ENCODE measurements at regions not wholly inside any gene's neighbourhood (a gene's known extent, or its start where the extent isn't known, plus 50 kb on each side); places are given as distances from the start of the nearest gene placed in this dataset.

- no peak for DNase-seq (ENCODE audit: low read depth, low spot score)
Observed at GRCh38 chr17:71480099-71480498, 640.7 kb upstream of the SOX9 start.

GRCh38 chr17:71482625-71483024 is 638.2 kb upstream of the SOX9 start:
- no peak for TF ChIP-seq POLR2AphosphoS5 (IDR thresholded peaks at IDR 0.05; ENCODE audit: borderline replicate concordance, low read depth, low read length)
- no peak for TF ChIP-seq EZH2 (IDR thresholded peaks at IDR 0.05)
- TF ChIP-seq FOXP2 (optimal IDR thresholded peaks at IDR 0.05; ENCODE audit: control extremely low read depth, extremely low read length, insufficient read depth), result no peak
- H3K36me3 ChIP-seq (ENCODE audit: insufficient read depth, low read length), result no peaks in the 10 kb centered on the region
- H3K27ac ChIP-seq, result no peak overlapping the region
- no peak overlapping the region for H3K9ac ChIP-seq (ENCODE audit: insufficient read length)
- H3K4me3 ChIP-seq, result no peak overlapping the region
- H3K9me3 ChIP-seq (ENCODE audit: low read depth, low read length), result no peaks in the 10 kb centered on the region
- no peak for DNase-seq (ENCODE audit: low read depth, low spot score)

More at GRCh38 chr17:71480099-71480498, 640.7 kb upstream of the SOX9 start:
- no peaks in the 10 kb centered on the region for H3K9me3 ChIP-seq (ENCODE audit: low read depth, low read length)
- H3K36me3 ChIP-seq (ENCODE audit: insufficient read depth, low read length), result no peaks in the 10 kb centered on the region
- TF ChIP-seq FOXP2 (optimal IDR thresholded peaks at IDR 0.05; ENCODE audit: control extremely low read depth, extremely low read length, insufficient read depth) (no peak), EZH2 (IDR thresholded peaks at IDR 0.05) (no peak), POLR2AphosphoS5 (IDR thresholded peaks at IDR 0.05; ENCODE audit: borderline replicate concordance, low read depth, low read length) (no peak)
- no peak overlapping the region for H3K9ac ChIP-seq (ENCODE audit: insufficient read length)
- H3K4me3 ChIP-seq, result no peak overlapping the region
- no peak overlapping the region for H3K27ac ChIP-seq

- H3K9me3 ChIP-seq (ENCODE audit: low read depth, low read length), result no peaks in the 10 kb centered on the region
- no peaks in the 10 kb centered on the region for H3K36me3 ChIP-seq (ENCODE audit: insufficient read depth, low read length)
Observed at GRCh38 chr17:71484546-71484945, 636.3 kb upstream of the SOX9 start.

GRCh38 chr17:71485426-71485825 is 635.4 kb upstream of the SOX9 start:
- no peaks in the 10 kb centered on the region for H3K9me3 ChIP-seq (ENCODE audit: low read depth, low read length)
- no peaks in the 10 kb centered on the region for H3K36me3 ChIP-seq (ENCODE audit: insufficient read depth, low read length)
- no peak overlapping the region for H3K4me3 ChIP-seq
- no peak for TF ChIP-seq FOXP2 (optimal IDR thresholded peaks at IDR 0.05; ENCODE audit: control extremely low read depth, extremely low read length, insufficient read depth)
- no peak for TF ChIP-seq EZH2 (IDR thresholded peaks at IDR 0.05)
- TF ChIP-seq POLR2AphosphoS5 (IDR thresholded peaks at IDR 0.05; ENCODE audit: borderline replicate concordance, low read depth, low read length), result no peak
- no peak overlapping the region for H3K9ac ChIP-seq (ENCODE audit: insufficient read length)
- H3K27ac ChIP-seq, result no peak overlapping the region
- DNase-seq (ENCODE audit: low read depth, low spot score), result no peak

More at GRCh38 chr17:71484546-71484945, 636.3 kb upstream of the SOX9 start:
- DNase-seq (ENCODE audit: low read depth, low spot score), result no peak
- Histone ChIP-seq H3K9ac (ENCODE audit: insufficient read length) (no peak overlapping the region), H3K27ac (no peak overlapping the region), H3K4me3 (no peak overlapping the region)
- TF ChIP-seq EZH2 (IDR thresholded peaks at IDR 0.05), result no peak
- no peak for TF ChIP-seq FOXP2 (optimal IDR thresholded peaks at IDR 0.05; ENCODE audit: control extremely low read depth, extremely low read length, insufficient read depth)
- TF ChIP-seq POLR2AphosphoS5 (IDR thresholded peaks at IDR 0.05; ENCODE audit: borderline replicate concordance, low read depth, low read length), result no peak

- Histone ChIP-seq H3K4me3 (no peak overlapping the region), H3K36me3 (ENCODE audit: insufficient read depth, low read length) (no peaks in the 10 kb centered on the region), H3K9ac (ENCODE audit: insufficient read length) (no peak overlapping the region), H3K27ac (no peak overlapping the region), H3K9me3 (ENCODE audit: low read depth, low read length) (no peaks in the 10 kb centered on the region)
- TF ChIP-seq FOXP2 (optimal IDR thresholded peaks at IDR 0.05; ENCODE audit: control extremely low read depth, extremely low read length, insufficient read depth) (no peak), EZH2 (IDR thresholded peaks at IDR 0.05) (no peak), POLR2AphosphoS5 (IDR thresholded peaks at IDR 0.05; ENCODE audit: borderline replicate concordance, low read depth, low read length) (no peak)
- no peak for DNase-seq (ENCODE audit: low read depth, low spot score)
Observed at GRCh38 chr17:71486261-71486660, 634.6 kb upstream of the SOX9 start.

GRCh38 chr17:71488851-71489250 is 632.0 kb upstream of the SOX9 start:
- Histone ChIP-seq H3K27ac (no peak overlapping the region), H3K9ac (ENCODE audit: insufficient read length) (no peak overlapping the region), H3K4me3 (no peak overlapping the region), H3K36me3 (ENCODE audit: insufficient read depth, low read length) (no peaks in the 10 kb centered on the region), H3K9me3 (ENCODE audit: low read depth, low read length) (no peaks in the 10 kb centered on the region)
- no peak for TF ChIP-seq POLR2AphosphoS5 (IDR thresholded peaks at IDR 0.05; ENCODE audit: borderline replicate concordance, low read depth, low read length)
- no peak for TF ChIP-seq FOXP2 (optimal IDR thresholded peaks at IDR 0.05; ENCODE audit: control extremely low read depth, extremely low read length, insufficient read depth)
- no peak for TF ChIP-seq EZH2 (IDR thresholded peaks at IDR 0.05)
- no peak for DNase-seq (ENCODE audit: low read depth, low spot score)

GRCh38 chr17:71494062-71494855 is 626.6 kb upstream of the SOX9 start:
- H3K9me3 ChIP-seq (ENCODE audit: low read depth, low read length), result no peaks in the 10 kb centered on the region
- H3K9ac ChIP-seq (ENCODE audit: insufficient read length), result no peak overlapping the region
- H3K36me3 ChIP-seq (ENCODE audit: insufficient read depth, low read length), result no peaks in the 10 kb centered on the region
- DNase-seq (ENCODE audit: low read depth, low spot score), result no peak
- no peak overlapping the region for H3K27ac ChIP-seq
- H3K4me3 ChIP-seq, result no peak overlapping the region
- TF ChIP-seq FOXP2 (optimal IDR thresholded peaks at IDR 0.05; ENCODE audit: control extremely low read depth, extremely low read length, insufficient read depth) (no peak), POLR2AphosphoS5 (IDR thresholded peaks at IDR 0.05; ENCODE audit: borderline replicate concordance, low read depth, low read length) (no peak), EZH2 (IDR thresholded peaks at IDR 0.05) (no peak)

GRCh38 chr17:71495420-71495819 is 625.4 kb upstream of the SOX9 start:
- Histone ChIP-seq H3K27ac (no peak overlapping the region), H3K4me3 (no peak overlapping the region), H3K36me3 (ENCODE audit: insufficient read depth, low read length) (no peaks in the 10 kb centered on the region), H3K9ac (ENCODE audit: insufficient read length) (no peak overlapping the region), H3K9me3 (ENCODE audit: low read depth, low read length) (no peaks in the 10 kb centered on the region)
- TF ChIP-seq EZH2 (IDR thresholded peaks at IDR 0.05) (no peak), POLR2AphosphoS5 (IDR thresholded peaks at IDR 0.05; ENCODE audit: borderline replicate concordance, low read depth, low read length) (no peak), FOXP2 (optimal IDR thresholded peaks at IDR 0.05; ENCODE audit: control extremely low read depth, extremely low read length, insufficient read depth) (no peak)
- DNase-seq (ENCODE audit: low read depth, low spot score), result no peak
